ENCODE measurements at regions not wholly inside any gene's neighbourhood (a gene's known extent, or its start where the extent isn't known, plus 50 kb on each side); places are given as distances from the start of the nearest gene placed in this dataset.

GRCh38 chr5:42057254-42057690 lies 132.2 kb downstream of the FBXO4 start:
- TF ChIP-seq EZH2 (IDR thresholded peaks at IDR 0.05; ENCODE audit: insufficient read depth, poor library complexity, severe bottlenecking) (no peak), EZH2phosphoT487 (IDR thresholded peaks at IDR 0.05; ENCODE audit: insufficient read depth, low read depth) (no peak)

Measured in GM23248 (cell line).